AG04450 (cell line): ENCODE measurements at regions not wholly inside any gene's neighbourhood (a gene's known extent, or its start where the extent isn't known, plus 50 kb on each side); places are given as distances from the start of the nearest gene placed in this dataset.

Experiments
- CTCF ChIA-PET: fragments of 300-600, 350-600 bp; formaldehyde crosslinking; extraction: SDS; loops from one replicate; lab custom pipeline; 2022; ENCODE audit warnings: antibody characterized with exemption, inconsistent platforms; lab: Charles Lee
- POLR2A ChIA-PET: fragments of 350-600 bp; formaldehyde crosslinking; extraction: SDS; loops from one replicate; lab custom pipeline; 2021; ENCODE audit warnings: antibody characterized with exemption, inconsistent platforms; lab: Yijun Ruan, JAX
- DNase-seq: peaks from one replicate; pipeline ENCODE4 v3.0.0-alpha.2; 2011; ENCODE audit warnings: low read depth, low spot score
- H3K27ac ChIP-seq: one replicate; pipeline ENCODE4 v1.5.1; 2012; ENCODE audit warnings: low read depth, low read length, control low read depth
- H3K27me3 ChIP-seq: one replicate; pipeline ENCODE4 v1.6.0; 2012; ENCODE audit warnings: low read length; ENCODE audit not compliant: control insufficient read depth, insufficient read depth
- H3K4me3 ChIP-seq: 2 replicates; pipeline ENCODE4 v1.5.1; 2011; ENCODE audit warnings: mild to moderate bottlenecking, low read depth, low read length, control low read depth
- H3K9me3 ChIP-seq: 2 replicates; pipeline ENCODE4 v1.5.1; 2012; ENCODE audit warnings: low read length; ENCODE audit not compliant: control insufficient read depth, insufficient read depth
- TF ChIP-seq, protein P1 (sequence below): IDR thresholded peaks from 2 replicates; pipeline ENCODE4 v1.5.1; 2011; ENCODE audit warnings: low read depth, low read length, control low read depth, inconsistent platforms

DNA sequence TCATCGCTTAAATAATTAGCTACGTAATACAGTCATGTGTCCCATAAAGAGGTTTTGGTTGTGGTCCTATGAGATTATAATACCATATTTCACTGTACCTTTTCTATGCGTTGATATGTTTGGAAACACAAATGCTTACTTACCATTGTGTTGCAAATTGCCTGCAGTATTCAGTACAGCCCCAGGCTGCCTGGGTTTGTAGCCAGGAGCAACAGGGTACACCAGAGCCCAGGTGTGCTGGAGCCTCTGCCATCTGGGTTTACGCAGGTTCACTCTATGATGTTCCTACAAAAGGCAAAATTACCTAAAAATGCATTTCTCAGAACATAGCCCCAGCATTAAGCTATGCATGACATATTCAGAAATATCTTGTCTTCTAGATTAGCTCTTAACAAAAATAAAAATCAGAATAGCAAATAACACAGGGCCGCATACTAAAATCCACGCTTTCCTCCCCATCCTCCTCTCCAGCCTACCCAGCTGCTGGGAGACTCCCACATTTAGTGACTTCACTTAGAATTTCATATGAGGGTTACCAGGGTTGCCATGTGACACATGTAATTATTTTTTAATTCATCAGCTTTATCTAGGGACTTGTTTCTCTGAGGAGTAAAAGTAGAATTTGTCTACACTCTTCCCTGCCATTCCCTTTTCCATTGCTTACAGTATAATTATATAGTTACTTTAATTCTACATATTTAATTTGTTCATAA lies 559.0 kb upstream of the ADARB2 start:
- TF ChIP-seq, protein P1, sequence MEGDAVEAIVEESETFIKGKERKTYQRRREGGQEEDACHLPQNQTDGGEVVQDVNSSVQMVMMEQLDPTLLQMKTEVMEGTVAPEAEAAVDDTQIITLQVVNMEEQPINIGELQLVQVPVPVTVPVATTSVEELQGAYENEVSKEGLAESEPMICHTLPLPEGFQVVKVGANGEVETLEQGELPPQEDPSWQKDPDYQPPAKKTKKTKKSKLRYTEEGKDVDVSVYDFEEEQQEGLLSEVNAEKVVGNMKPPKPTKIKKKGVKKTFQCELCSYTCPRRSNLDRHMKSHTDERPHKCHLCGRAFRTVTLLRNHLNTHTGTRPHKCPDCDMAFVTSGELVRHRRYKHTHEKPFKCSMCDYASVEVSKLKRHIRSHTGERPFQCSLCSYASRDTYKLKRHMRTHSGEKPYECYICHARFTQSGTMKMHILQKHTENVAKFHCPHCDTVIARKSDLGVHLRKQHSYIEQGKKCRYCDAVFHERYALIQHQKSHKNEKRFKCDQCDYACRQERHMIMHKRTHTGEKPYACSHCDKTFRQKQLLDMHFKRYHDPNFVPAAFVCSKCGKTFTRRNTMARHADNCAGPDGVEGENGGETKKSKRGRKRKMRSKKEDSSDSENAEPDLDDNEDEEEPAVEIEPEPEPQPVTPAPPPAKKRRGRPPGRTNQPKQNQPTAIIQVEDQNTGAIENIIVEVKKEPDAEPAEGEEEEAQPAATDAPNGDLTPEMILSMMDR, result no peak
- ChIA-PET POLR2A (no interaction called here), CTCF (no interaction called here)
- DNase-seq, result no peak
- Histone ChIP-seq H3K27ac (no peak overlapping the region), H3K27me3 (no peaks in the 10 kb centered on the region), H3K9me3 (peaks cover 19% of the 10 kb centered on the region), H3K4me3 (no peak overlapping the region)

DNA sequence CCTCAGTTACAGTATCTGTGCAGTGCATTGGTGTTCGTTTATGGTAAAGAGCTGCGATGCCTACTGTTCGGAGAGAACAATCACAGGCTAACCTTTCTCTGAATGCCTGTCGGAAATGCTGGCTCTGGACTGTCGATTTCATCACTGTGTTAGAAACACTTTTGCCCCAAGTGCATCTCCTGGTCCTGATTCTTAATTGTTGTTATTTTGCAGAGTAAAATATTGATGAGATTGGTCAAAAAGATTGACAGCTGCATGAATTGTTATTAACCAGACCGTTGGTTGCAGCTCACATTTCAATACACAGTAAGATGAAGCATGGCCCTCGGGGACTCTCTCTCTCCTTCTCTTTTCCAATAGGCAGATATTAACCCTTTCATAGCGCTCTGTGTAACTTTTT lies 557.4 kb upstream of the ADARB2 start:
- Histone ChIP-seq H3K4me3 (no peak overlapping the region), H3K27me3 (no peaks in the 10 kb centered on the region), H3K27ac (no peak overlapping the region), H3K9me3 (peaks cover 30% of the 10 kb centered on the region)
- POLR2A ChIA-PET, result no interaction called here
- CTCF ChIA-PET, result no interaction called here
- TF ChIP-seq, protein P1, result no peak
- DNase-seq, result no peak

DNA sequence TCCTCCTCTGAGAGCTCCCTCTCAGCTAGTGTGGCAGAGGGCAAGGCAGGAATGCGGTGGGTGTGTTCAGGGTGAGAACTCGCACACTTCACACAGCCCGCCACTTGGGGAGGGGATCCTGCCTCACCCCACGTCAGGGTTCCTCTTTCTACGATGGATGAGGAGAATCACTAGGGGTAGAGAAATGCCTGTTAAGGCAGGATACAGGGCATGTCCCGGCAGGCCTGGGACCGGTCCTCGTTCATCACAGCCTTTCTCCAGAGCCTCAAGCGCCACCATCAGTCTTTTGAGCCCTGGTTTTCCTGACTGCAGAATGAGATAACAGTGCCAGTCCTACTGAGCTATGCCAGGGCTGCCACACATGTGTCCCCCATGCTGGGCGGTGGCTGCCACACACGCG lies 546.7 kb upstream of the ADARB2 start:
- POLR2A ChIA-PET, result no interaction called here
- CTCF ChIA-PET, result no interaction called here

DNA sequence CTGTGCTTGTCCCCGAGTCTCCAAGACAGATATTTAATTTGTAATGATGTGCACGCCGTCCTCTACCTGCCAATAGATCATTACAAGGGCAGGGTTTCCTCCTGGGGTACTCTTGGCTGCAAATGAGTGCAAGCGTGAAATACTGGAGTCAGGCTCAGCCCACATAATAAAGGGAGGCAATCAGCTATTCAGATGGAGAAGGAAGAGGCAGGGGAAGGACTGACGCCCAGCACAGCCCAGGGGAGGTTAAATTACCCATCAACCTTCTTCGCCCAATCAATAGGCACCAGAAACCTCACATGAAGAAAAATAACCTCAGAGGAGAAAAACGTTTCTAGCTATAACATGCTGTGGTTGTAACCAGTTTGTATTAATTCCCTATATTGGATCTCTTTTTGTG lies 544.9 kb upstream of the ADARB2 start:
- no peak overlapping the region for H3K4me3 ChIP-seq
- peaks cover 32% of the 10 kb centered on the region for H3K9me3 ChIP-seq
- CTCF ChIA-PET, result no interaction called here
- TF ChIP-seq, protein P1, result no peak
- no peak overlapping the region for H3K27ac ChIP-seq
- no peaks in the 10 kb centered on the region for H3K27me3 ChIP-seq
- DNase-seq, result no peak
- POLR2A ChIA-PET, result no interaction called here

More for the DNA sequence above, 546.7 kb upstream of the ADARB2 start:
- Histone ChIP-seq H3K27ac (no peak overlapping the region), H3K4me3 (no peak overlapping the region), H3K27me3 (no peaks in the 10 kb centered on the region), H3K9me3 (peaks cover 42% of the 10 kb centered on the region)
- TF ChIP-seq, protein P1, result no peak
- no peak for DNase-seq

DNA sequence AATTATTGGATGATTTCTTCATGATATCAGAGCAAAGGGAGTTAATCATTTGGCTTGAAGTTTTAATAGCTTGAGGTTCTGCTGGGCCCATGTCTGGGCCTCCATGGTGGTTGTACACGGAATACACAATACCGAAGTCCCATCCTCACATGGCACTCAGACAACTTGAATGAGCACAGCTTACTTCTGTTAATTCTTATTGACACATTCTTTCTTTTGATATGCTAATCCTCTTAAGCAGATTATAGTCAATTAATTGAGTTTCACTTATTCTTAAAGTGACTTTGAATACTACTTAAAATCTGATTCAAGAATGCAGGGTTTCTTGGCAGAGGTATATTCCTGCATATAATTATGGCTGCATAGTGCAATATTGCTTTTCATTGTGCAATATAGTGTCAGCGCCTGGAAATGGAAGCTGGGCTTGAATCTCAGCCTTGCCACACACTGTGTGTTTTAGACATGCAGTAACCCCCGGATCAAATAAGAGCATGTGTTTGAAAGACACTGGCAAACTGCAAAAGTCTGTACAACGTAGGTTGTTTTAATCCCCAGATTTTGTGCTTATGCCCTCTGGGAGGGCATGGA lies 543.5 kb upstream of the ADARB2 start:
- CTCF ChIA-PET, result no interaction called here
- TF ChIP-seq, protein P1, result no peak
- no peak for DNase-seq
- Histone ChIP-seq H3K27ac (no peak overlapping the region), H3K4me3 (no peak overlapping the region), H3K27me3 (no peaks in the 10 kb centered on the region), H3K9me3 (peaks cover 37% of the 10 kb centered on the region)
- POLR2A ChIA-PET, result no interaction called here
